Cardiac fibroblast (primary cell): ENCODE measurements at regions not wholly inside any gene's neighbourhood (a gene's known extent, or its start where the extent isn't known, plus 50 kb on each side); places are given as distances from the start of the nearest gene placed in this dataset.

ENCODE experiments used
- DNase-seq, 2 donors: peaks; one replicate each; pipeline versions ENCODE4 v3.0.0 to v3.0.0-alpha.2; 2010; ENCODE audit warnings: low read depth in 2 of 2
- H3K4me3 ChIP-seq, 2 donors: replicated peaks in 1 of 2; 1 replicate in 1 of 2; 2 replicates in 1 of 2; pipeline ENCODE4 v1.5.1; 2011; ENCODE audit warnings: low read depth in 2 of 2, low read length in 2 of 2, mild to moderate bottlenecking in 2 of 2, moderate library complexity in 1 of 2
- TF ChIP-seq, protein P1 (sequence below): IDR thresholded peaks from one replicate; pipeline ENCODE4 v1.5.1; 2011; ENCODE audit warnings: low read depth, mild to moderate bottlenecking, low read length, inconsistent platforms

DNA sequence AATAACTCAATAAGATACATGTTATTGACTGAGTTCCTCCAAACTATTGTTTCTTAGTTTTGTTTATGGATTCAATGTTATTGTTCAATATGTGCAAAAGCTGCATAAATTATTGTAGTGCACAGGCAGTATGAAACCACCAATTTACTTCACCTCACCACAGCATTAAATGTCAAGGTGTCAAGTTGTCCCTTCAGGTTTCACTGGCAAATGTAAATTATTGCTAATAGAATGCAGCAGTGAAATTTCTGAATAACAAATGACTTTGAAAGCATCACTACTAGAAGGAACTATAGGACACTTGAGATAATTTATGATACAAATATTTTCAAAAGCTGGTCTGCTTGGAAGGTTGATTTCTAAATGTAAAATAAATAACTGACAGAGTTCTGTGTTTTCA lies 116.4 kb upstream of the PTPRD start:
- H3K4me3 ChIP-seq = no peak overlapping the region
- TF ChIP-seq, protein P1, sequence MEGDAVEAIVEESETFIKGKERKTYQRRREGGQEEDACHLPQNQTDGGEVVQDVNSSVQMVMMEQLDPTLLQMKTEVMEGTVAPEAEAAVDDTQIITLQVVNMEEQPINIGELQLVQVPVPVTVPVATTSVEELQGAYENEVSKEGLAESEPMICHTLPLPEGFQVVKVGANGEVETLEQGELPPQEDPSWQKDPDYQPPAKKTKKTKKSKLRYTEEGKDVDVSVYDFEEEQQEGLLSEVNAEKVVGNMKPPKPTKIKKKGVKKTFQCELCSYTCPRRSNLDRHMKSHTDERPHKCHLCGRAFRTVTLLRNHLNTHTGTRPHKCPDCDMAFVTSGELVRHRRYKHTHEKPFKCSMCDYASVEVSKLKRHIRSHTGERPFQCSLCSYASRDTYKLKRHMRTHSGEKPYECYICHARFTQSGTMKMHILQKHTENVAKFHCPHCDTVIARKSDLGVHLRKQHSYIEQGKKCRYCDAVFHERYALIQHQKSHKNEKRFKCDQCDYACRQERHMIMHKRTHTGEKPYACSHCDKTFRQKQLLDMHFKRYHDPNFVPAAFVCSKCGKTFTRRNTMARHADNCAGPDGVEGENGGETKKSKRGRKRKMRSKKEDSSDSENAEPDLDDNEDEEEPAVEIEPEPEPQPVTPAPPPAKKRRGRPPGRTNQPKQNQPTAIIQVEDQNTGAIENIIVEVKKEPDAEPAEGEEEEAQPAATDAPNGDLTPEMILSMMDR = no peak
- DNase-seq = no peak

DNA sequence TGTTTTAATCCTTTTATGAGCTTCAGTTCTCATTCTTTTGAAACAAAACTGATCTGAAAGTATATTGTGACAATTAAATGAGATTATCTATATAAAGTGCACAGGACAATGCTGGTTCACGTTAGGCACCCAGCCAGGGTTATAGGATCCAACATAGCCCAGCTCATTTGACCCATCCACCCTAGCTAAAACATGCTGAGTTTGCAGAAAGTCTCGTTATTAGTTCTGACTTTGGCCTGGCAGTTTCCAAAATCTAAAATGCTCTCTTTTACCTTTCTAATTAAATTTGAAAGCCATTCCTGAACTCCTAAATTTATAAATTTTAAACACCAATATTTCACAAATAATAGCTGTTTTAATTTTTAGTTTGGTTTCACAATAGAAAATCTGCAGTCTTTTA lies 131.9 kb upstream of the PTPRD start:
- no peak overlapping the region for H3K4me3 ChIP-seq
- TF ChIP-seq, protein P1 = no peak
- DNase-seq = no peak

DNA sequence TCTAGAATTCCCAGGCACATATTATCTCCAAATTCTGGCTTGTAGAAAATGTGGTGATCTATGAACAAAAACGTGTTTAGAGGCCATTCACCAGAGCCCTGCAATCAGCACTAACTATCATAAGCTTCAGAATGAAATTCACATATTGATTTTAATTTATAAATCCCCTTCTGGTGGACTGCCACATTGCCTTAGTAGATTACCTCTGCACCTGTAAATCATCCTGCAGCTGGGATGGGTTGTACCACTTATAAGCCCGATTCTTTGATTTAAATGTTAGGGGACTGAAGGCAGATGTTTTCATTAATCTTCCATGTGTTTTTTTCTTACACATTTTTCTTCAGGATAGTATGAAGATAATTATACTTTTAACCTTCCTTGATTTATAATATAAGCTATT lies 140.7 kb upstream of the PTPRD start:
- DNase-seq = no peak
- TF ChIP-seq, protein P1 = no peak
- no peak overlapping the region for H3K4me3 ChIP-seq

GRCh38 chr9:10764481-10764880 lies 151.7 kb upstream of the PTPRD start:
- TF ChIP-seq, protein P1 = no peak
- no peak for DNase-seq
- H3K4me3 ChIP-seq = no peak overlapping the region

- no peak for DNase-seq
- TF ChIP-seq, protein P1 = no peak
- H3K4me3 ChIP-seq = no peak overlapping the region
Observed at GRCh38 chr9:10773136-10773535, 160.3 kb upstream of the PTPRD start.

- H3K4me3 ChIP-seq = no peak overlapping the region
- TF ChIP-seq, protein P1 = no peak
- DNase-seq = no peak
Observed at GRCh38 chr9:10774051-10774450, 161.2 kb upstream of the PTPRD start.

- TF ChIP-seq, protein P1 = no peak
- H3K4me3 ChIP-seq = no peak overlapping the region
- DNase-seq = no peak
Observed at GRCh38 chr9:10785255-10785654, 172.5 kb upstream of the PTPRD start.
